ENCODE measurements at regions not wholly inside any gene's neighbourhood (a gene's known extent, or its start where the extent isn't known, plus 50 kb on each side); places are given as distances from the start of the nearest gene placed in this dataset.

GRCh38 chr9:135280666-135281065 lies 193.2 kb downstream of the OLFM1 start:
- DNase-seq (ENCODE audit: low read depth, low spot score), result no peak
- Histone ChIP-seq H3K36me3 (ENCODE audit: control insufficient read depth in 2 of 2, extremely low read depth in 1 of 2, insufficient read depth in 2 of 2, low read length in 2 of 2) (no peaks in the 10 kb centered on the region), H4K20me1 (ENCODE audit: control insufficient read depth, extremely low read depth, insufficient read depth, low read length) (peaks cover 3% of the 10 kb centered on the region), H3K4me1 (ENCODE audit: control insufficient read depth, extremely low read depth, insufficient read depth, low read length) (no peaks in the 10 kb centered on the region), H2AFZ (ENCODE audit: control insufficient read depth, low read length) (no peak overlapping the region), H3K4me2 (ENCODE audit: control insufficient read depth, extremely low read depth, insufficient read depth, low read depth, low read length) (no peak overlapping the region), H3K27me3 (ENCODE audit: control insufficient read depth, extremely low read depth, insufficient read depth, low read length) (peaks cover 13% of the 10 kb centered on the region), H3K9ac (ENCODE audit: control insufficient read depth, extremely low read depth, insufficient read depth, low read length) (no peak overlapping the region), H3K79me2 (ENCODE audit: control insufficient read depth, insufficient read depth, low read length) (no peaks in the 10 kb centered on the region), H3K9me3 (ENCODE audit: control insufficient read depth, low read depth, low read length) (no peaks in the 10 kb centered on the region), H3K27ac (ENCODE audit: control insufficient read depth, insufficient read depth, low read length) (no peak overlapping the region), H3K4me3 (ENCODE audit: control insufficient read depth in 2 of 3, extremely low read depth in 1 of 3, insufficient read depth in 2 of 3, low read depth in 1 of 3, low read length in 3 of 3) (no peak overlapping the region), H3K9me1 (ENCODE audit: control insufficient read depth, extremely low read depth, insufficient read depth, low read length) (no peaks in the 10 kb centered on the region)
- FAIRE-seq, result no peak
- dilution Hi-C loops (cut with MboI; ENCODE audit: extremely low pct_ligation_motif_present, low sequenced_read_pairs), result no loop called here
- TF ChIP-seq CTCF (optimal IDR thresholded peaks at IDR 0.05 in 1 of 3, IDR thresholded peaks at IDR 0.05 in 1 of 3, conservative IDR thresholded peaks at IDR 0.05 in 1 of 3; ENCODE audit: extremely low read depth in 1 of 3, insufficient read depth in 2 of 3, low read length in 3 of 3) (no peak), EZH2 (IDR thresholded peaks at IDR 0.05; ENCODE audit: low read length) (no peak)

- peaks cover 13% of the 10 kb centered on the region for H3K27me3 ChIP-seq (ENCODE audit: control insufficient read depth, extremely low read depth, insufficient read depth, low read length)
These were observed 193.7 kb downstream of the OLFM1 start for GRCh38 chr9:135281151-135281550.

More at GRCh38 chr9:135281151-135281550, 193.7 kb downstream of the OLFM1 start:
- FAIRE-seq (no peak), DNase-seq (ENCODE audit: low read depth, low spot score) (no peak)
- Histone ChIP-seq H3K36me3 (ENCODE audit: control insufficient read depth in 2 of 2, extremely low read depth in 1 of 2, insufficient read depth in 2 of 2, low read length in 2 of 2) (no peaks in the 10 kb centered on the region), H3K4me2 (ENCODE audit: control insufficient read depth, extremely low read depth, insufficient read depth, low read depth, low read length) (no peak overlapping the region), H4K20me1 (ENCODE audit: control insufficient read depth, extremely low read depth, insufficient read depth, low read length) (peaks cover 3% of the 10 kb centered on the region), H3K9me3 (ENCODE audit: control insufficient read depth, low read depth, low read length) (peaks cover 1% of the 10 kb centered on the region), H3K79me2 (ENCODE audit: control insufficient read depth, insufficient read depth, low read length) (no peaks in the 10 kb centered on the region), H3K9ac (ENCODE audit: control insufficient read depth, extremely low read depth, insufficient read depth, low read length) (no peak overlapping the region), H3K9me1 (ENCODE audit: control insufficient read depth, extremely low read depth, insufficient read depth, low read length) (no peaks in the 10 kb centered on the region), H3K4me1 (ENCODE audit: control insufficient read depth, extremely low read depth, insufficient read depth, low read length) (no peaks in the 10 kb centered on the region), H3K4me3 (ENCODE audit: control insufficient read depth in 2 of 3, extremely low read depth in 1 of 3, insufficient read depth in 2 of 3, low read depth in 1 of 3, low read length in 3 of 3) (no peak overlapping the region), H2AFZ (ENCODE audit: control insufficient read depth, low read length) (no peak overlapping the region), H3K27ac (ENCODE audit: control insufficient read depth, insufficient read depth, low read length) (no peak overlapping the region)
- dilution Hi-C loops (cut with MboI; ENCODE audit: extremely low pct_ligation_motif_present, low sequenced_read_pairs), result no loop called here
- no peak for TF ChIP-seq EZH2 (IDR thresholded peaks at IDR 0.05; ENCODE audit: low read length)
- peak in 1 of 3 experiments; percentile 9 for TF ChIP-seq CTCF (optimal IDR thresholded peaks at IDR 0.05 in 1 of 3, IDR thresholded peaks at IDR 0.05 in 1 of 3, conservative IDR thresholded peaks at IDR 0.05 in 1 of 3; ENCODE audit: extremely low read depth in 1 of 3, insufficient read depth in 2 of 3, low read length in 3 of 3)

Data from keratinocyte (primary cell).